ENCODE measurements at regions not wholly inside any gene's neighbourhood (a gene's known extent, or its start where the extent isn't known, plus 50 kb on each side); places are given as distances from the start of the nearest gene placed in this dataset.

GRCh38 chr2:65514555-65515195 lies 82.3 kb upstream of the SPRED2 start:
- no peak overlapping the region for H3K4me3 ChIP-seq (ENCODE audit: low read depth, low read length)
- no peak for TF ChIP-seq CTCF (IDR thresholded peaks at IDR 0.05; ENCODE audit: control insufficient read depth, extremely low read depth, insufficient read depth)
- DNase-seq (ENCODE audit: low read depth) = no peak

- TF ChIP-seq CTCF (IDR thresholded peaks at IDR 0.05; ENCODE audit: control insufficient read depth, extremely low read depth, insufficient read depth) = no peak
- H3K4me3 ChIP-seq (ENCODE audit: low read depth, low read length) = no peak overlapping the region
- DNase-seq (ENCODE audit: low read depth) = no peak
Measured at GRCh38 chr2:65512783-65513182, 80.4 kb upstream of the SPRED2 start.

GRCh38 chr2:65511306-65511705 lies 78.9 kb upstream of the SPRED2 start:
- H3K4me3 ChIP-seq (ENCODE audit: low read depth, low read length) = no peak overlapping the region
- TF ChIP-seq CTCF (IDR thresholded peaks at IDR 0.05; ENCODE audit: control insufficient read depth, extremely low read depth, insufficient read depth) = no peak
- no peak for DNase-seq (ENCODE audit: low read depth)

- TF ChIP-seq CTCF (IDR thresholded peaks at IDR 0.05; ENCODE audit: control insufficient read depth, extremely low read depth, insufficient read depth) = no peak
- no peak overlapping the region for H3K4me3 ChIP-seq (ENCODE audit: low read depth, low read length)
- DNase-seq (ENCODE audit: low read depth) = no peak
Measured at GRCh38 chr2:65508225-65508624, 75.8 kb upstream of the SPRED2 start.

GRCh38 chr2:65507102-65508069 lies 75.0 kb upstream of the SPRED2 start:
- TF ChIP-seq CTCF (IDR thresholded peaks at IDR 0.05; ENCODE audit: control insufficient read depth, extremely low read depth, insufficient read depth) = no peak
- no peak for DNase-seq (ENCODE audit: low read depth)

GRCh38 chr2:65504814-65505697 lies 72.7 kb upstream of the SPRED2 start:
- peak; percentile 56 for DNase-seq (ENCODE audit: low read depth)
- no peak for TF ChIP-seq CTCF (IDR thresholded peaks at IDR 0.05; ENCODE audit: control insufficient read depth, extremely low read depth, insufficient read depth)
- H3K4me3 ChIP-seq (ENCODE audit: low read depth, low read length) = no peak overlapping the region

More at GRCh38 chr2:65507102-65508069, 75.0 kb upstream of the SPRED2 start:
- H3K4me3 ChIP-seq (ENCODE audit: low read depth, low read length) = no peak overlapping the region

All from LNCaP clone FGC (cell line).